Suprapubic skin (tissue), 3 donors: ENCODE measurements at regions not wholly inside any gene's neighbourhood (a gene's known extent, or its start where the extent isn't known, plus 50 kb on each side); places are given as distances from the start of the nearest gene placed in this dataset.

Source experiments
- EP300 ChIP-seq: sonication (generic); formaldehyde crosslinking; IDR thresholded peaks from one replicate; pipeline ENCODE4 v1.6.1; 2017; ENCODE audit warnings: antibody characterized with exemption
- POLR2A ChIP-seq, 2 donors: fragments of 450-650 bp; IDR thresholded peaks; one replicate each; pipeline ENCODE4 v1.6.1; 2017; ENCODE audit warnings: antibody characterized with exemption in 2 of 2, mild to moderate bottlenecking in 2 of 2, moderate library complexity in 2 of 2
- TF ChIP-seq, protein P1 (sequence below), 2 donors: fragments of 200-600 bp in 1 of 2; fragments of 450-650 bp in 1 of 2; sonication (generic) in 1 of 2; IDR thresholded peaks; one replicate each; pipeline ENCODE4 v1.5.1; 2016 to 2019; ENCODE audit warnings: antibody characterized with exemption in 2 of 2, mild to moderate bottlenecking in 1 of 2, moderate library complexity in 1 of 2

DNA sequence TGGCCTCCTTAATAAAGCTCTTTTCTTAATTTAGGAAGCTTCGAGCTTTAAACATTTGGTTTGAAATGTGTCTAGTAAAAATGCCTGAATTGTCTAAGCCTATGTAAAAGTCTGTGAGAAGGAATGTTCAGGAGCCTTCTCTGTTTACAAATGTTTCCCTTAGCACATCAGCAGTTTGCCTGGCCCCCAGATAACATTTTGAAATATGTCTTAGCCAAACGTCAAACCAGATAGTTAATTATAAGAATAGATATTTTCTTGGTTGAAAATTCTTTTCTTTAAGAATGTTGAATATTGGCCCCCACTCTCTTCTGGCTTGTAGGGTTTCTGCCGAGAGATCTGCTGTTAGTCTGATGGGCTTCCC is 498.6 kb downstream of the CCDC85A start:
- TF ChIP-seq, protein P1, sequence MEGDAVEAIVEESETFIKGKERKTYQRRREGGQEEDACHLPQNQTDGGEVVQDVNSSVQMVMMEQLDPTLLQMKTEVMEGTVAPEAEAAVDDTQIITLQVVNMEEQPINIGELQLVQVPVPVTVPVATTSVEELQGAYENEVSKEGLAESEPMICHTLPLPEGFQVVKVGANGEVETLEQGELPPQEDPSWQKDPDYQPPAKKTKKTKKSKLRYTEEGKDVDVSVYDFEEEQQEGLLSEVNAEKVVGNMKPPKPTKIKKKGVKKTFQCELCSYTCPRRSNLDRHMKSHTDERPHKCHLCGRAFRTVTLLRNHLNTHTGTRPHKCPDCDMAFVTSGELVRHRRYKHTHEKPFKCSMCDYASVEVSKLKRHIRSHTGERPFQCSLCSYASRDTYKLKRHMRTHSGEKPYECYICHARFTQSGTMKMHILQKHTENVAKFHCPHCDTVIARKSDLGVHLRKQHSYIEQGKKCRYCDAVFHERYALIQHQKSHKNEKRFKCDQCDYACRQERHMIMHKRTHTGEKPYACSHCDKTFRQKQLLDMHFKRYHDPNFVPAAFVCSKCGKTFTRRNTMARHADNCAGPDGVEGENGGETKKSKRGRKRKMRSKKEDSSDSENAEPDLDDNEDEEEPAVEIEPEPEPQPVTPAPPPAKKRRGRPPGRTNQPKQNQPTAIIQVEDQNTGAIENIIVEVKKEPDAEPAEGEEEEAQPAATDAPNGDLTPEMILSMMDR (IDR thresholded peaks at IDR 0.05), result no peak
- no peak for TF ChIP-seq POLR2A (IDR thresholded peaks at IDR 0.05)
- TF ChIP-seq EP300, result no peak
